ENCODE measurements at regions not wholly inside any gene's neighbourhood (a gene's known extent, or its start where the extent isn't known, plus 50 kb on each side); places are given as distances from the start of the nearest gene placed in this dataset.
"Not testable (repeated sequence)": the region's sequence is repeated elsewhere in the genome, so short reads cannot be mapped to it uniquely, and the experiment has no call there.

- TF ChIP-seq CTCF (IDR thresholded peaks at IDR 0.05; ENCODE audit: low read depth, low read length, missing control alignments), result no peak
- H3K4me3 ChIP-seq (ENCODE audit: low read depth, low read length), result no peak overlapping the region
- DNase-seq (ENCODE audit: low read depth), result no peak
These were observed 1565.1 kb downstream of the SI start for GRCh38 chr3:163513149-163513657.

- DNase-seq (ENCODE audit: low read depth), result no peak
- no peak for TF ChIP-seq CTCF (IDR thresholded peaks at IDR 0.05; ENCODE audit: low read depth, low read length, missing control alignments)
- H3K4me3 ChIP-seq (ENCODE audit: low read depth, low read length), result no peak overlapping the region
These were observed 1570.1 kb downstream of the SI start for GRCh38 chr3:163508206-163508605.

GRCh38 chr3:163504974-163505373 lies 1573.3 kb downstream of the SI start:
- no peak for TF ChIP-seq CTCF (IDR thresholded peaks at IDR 0.05; ENCODE audit: low read depth, low read length, missing control alignments)
- no peak for DNase-seq (ENCODE audit: low read depth)
- H3K4me3 ChIP-seq (ENCODE audit: low read depth, low read length), result no peak overlapping the region

- DNase-seq (ENCODE audit: low read depth); H3K4me3 ChIP-seq (ENCODE audit: low read depth, low read length): not testable (repeated sequence)
These were observed 1578.5 kb downstream of the SI start for GRCh38 chr3:163499736-163500219.

DNA sequence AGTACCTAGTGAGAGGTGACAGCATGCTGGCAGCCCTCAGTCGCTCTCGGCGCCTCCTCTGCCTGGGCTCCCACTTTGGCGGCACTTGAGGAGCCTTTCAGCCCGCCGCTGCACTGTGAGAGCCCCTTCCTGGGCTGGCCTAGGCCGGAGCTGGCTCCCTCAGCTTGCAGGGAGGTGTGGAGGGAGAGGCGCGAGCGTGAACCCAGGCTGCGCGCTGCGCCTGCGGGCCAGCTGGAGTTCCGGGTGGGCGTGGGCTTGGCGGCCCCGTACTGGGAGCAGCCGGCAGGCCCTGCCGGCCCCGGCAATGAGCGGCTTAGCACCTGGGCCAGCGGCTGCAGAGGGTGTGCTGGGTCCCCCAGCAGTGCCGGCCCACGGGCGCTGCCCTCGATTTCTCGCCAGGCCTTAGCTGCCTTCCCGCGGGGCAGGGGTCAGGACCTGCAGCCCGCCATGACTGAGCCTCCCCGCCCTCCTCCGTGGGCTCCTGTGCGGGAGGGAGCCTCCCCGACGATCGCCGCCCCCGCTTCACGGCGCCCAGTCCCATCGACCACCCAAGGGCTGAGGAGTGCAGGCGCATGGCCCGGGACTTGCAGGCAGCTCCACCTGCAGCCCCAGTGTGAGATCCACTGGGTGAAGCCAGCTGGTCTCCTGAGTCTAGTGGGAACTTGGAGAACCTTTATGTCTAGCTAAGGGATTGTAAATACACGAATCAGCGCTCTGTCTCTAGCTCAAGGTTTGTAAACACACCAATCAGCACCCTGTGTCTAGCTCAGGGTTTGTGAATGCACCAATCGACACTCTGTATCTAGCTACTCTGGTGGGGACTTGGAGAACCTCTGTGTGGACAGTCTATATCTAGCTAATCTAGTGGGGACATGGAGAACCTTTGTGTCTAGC lies 1579.2 kb downstream of the SI start:
- not testable (repeated sequence) for H3K4me3 ChIP-seq (ENCODE audit: low read depth, low read length); DNase-seq (ENCODE audit: low read depth)

DNA sequence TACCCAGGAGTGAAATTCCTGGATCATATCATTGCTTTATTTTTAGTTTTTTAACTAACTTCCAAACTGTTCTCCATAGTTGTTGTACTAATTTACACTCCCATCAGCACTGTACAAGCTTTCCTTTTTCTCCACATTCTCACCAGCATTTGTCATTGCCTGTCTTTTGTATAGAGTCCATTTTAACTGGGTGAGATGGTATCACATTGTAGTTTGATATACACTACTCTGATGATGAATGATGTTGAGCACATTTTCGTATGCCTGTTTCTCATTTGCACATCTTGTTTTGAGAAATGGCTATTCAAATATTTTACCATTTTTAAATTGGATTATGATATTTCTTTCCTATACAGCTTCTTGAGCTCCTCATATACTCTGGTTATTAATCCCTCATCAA lies 1586.6 kb downstream of the SI start:
- TF ChIP-seq CTCF (IDR thresholded peaks at IDR 0.05; ENCODE audit: low read depth, low read length, missing control alignments), result no peak
- H3K4me3 ChIP-seq (ENCODE audit: low read depth, low read length), result no peak overlapping the region
- DNase-seq (ENCODE audit: low read depth), result no peak

DNA sequence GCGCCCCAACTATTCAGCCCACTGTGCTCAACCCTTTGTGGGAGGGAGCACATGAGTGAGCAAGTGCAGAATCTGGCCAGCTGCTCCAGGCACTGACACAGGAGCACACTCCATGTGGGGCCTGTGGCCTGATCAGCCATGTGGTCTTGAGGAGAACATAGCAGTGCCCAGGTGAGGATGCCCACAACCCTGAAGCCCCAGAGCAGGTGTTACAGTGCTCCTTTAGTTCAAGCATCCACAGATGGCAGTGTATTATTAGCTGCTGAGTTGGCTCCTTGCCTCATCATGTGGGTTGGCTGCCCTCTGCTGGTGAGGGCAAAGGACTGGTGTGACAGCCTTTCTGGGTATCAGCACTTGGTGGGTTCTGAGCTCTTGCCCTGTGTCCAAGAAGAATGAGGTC lies 1588.2 kb downstream of the SI start:
- TF ChIP-seq CTCF (IDR thresholded peaks at IDR 0.05; ENCODE audit: low read depth, low read length, missing control alignments), result peak; percentile 61
- DNase-seq (ENCODE audit: low read depth), result no peak
- no peak overlapping the region for H3K4me3 ChIP-seq (ENCODE audit: low read depth, low read length)

DNA sequence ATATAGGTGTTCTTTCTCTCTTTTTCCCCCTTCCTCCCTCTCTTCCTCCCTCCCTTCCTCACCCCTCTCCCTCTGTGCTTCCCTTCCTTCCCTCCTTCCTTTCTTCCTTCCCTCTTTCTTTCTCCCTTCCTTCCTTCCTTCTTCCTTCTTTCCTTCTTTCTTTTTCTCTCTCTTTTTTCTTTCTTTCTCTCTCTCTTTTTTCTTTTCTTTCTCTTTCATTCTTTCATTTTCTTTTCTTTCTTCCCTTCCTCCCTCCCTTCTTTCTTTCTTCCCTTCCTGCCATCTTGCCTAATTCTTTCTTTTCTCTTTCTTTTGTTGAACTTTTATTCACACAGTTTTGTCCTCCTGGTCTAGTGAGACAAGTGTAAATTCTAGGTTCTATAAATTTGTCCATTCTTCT lies 1595.6 kb downstream of the SI start:
- H3K4me3 ChIP-seq (ENCODE audit: low read depth, low read length), result no peak overlapping the region
- no peak for DNase-seq (ENCODE audit: low read depth)
- TF ChIP-seq CTCF (IDR thresholded peaks at IDR 0.05; ENCODE audit: low read depth, low read length, missing control alignments), result no peak

Measured in GM12864 (cell line).